Fibroblast of lung (primary cell): ENCODE measurements at regions not wholly inside any gene's neighbourhood (a gene's known extent, or its start where the extent isn't known, plus 50 kb on each side); places are given as distances from the start of the nearest gene placed in this dataset.

Source experiments
- CTCF ChIP-seq, 2 donors: IDR thresholded peaks in 1 of 2; conservative IDR thresholded peaks in 1 of 2; 1 replicate in 1 of 2; 2 replicates in 1 of 2; pipeline ENCODE4 v1.5.1; 2011 to 2012; ENCODE audit warnings: low read length in 2 of 2, control low read depth in 1 of 2, inconsistent platforms in 1 of 2, low read depth in 1 of 2, mild to moderate bottlenecking in 1 of 2
- EZH2 ChIP-seq: IDR thresholded peaks from 2 replicates; pipeline ENCODE4 v1.5.1; 2012; ENCODE audit warnings: low read length, control low read depth, mild to moderate bottlenecking; ENCODE audit errors: missing control alignments

- TF ChIP-seq CTCF (conservative IDR thresholded peaks at IDR 0.05 in 1 of 2, IDR thresholded peaks at IDR 0.05 in 1 of 2; ENCODE audit: low read depth in 1 of 2, low read length in 2 of 2), result no peak
- TF ChIP-seq EZH2, result no peak
Measured at GRCh38 chr16:61042737-61043136, 993.5 kb downstream of the CDH8 start.
